ENCODE measurements at regions not wholly inside any gene's neighbourhood (a gene's known extent, or its start where the extent isn't known, plus 50 kb on each side); places are given as distances from the start of the nearest gene placed in this dataset.
"Not testable (repeated sequence)": the region's sequence is repeated elsewhere in the genome, so short reads cannot be mapped to it uniquely, and the experiment has no call there.

DNA sequence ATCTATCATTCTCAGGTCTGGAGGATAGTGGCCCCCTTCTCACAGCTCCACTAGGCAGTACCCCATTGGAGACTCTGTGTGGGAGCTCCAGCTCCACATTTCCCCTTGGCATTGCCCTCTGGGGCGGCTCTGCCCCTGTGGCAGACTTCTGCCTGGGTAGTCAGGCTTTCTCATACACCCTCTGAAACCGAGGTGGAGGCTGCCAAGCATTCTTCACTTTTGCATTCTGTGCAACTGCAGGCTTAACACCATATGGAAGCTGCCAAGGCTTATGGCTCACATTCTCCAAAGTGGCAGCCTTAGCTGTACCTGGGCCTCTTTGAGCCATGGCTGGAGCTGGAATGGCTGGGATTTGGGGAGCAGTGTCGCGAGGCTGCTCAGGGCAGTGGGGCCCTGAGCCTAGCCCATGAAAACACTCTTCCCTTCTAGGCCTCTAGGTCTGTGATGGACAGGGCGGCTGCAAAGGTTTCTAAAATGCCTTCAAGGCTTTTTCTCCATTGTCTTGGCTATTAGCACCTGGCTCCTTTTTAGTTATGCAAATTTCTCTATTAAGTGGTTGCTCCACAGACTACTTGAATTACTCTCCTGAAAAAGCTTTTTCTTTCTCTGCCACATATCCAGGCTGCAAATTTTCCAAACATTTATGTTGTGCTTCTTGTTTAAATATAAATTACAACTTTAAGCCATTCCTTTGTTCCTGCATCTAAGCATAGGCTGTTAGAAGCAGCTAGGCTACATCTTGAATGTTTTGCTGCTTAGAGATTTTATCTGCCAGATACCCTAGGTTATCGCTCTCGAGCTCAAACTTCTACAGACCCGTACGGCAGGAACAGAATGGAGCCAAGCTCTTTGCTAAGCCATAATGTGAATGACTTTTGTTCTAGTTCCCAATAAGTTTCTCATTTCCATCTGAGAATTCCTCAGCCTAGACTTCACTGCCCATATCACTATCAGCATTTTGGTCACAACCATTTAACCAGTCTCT, 206.5 kb downstream of the CPS1 start:
- TF ChIP-seq, protein P1, sequence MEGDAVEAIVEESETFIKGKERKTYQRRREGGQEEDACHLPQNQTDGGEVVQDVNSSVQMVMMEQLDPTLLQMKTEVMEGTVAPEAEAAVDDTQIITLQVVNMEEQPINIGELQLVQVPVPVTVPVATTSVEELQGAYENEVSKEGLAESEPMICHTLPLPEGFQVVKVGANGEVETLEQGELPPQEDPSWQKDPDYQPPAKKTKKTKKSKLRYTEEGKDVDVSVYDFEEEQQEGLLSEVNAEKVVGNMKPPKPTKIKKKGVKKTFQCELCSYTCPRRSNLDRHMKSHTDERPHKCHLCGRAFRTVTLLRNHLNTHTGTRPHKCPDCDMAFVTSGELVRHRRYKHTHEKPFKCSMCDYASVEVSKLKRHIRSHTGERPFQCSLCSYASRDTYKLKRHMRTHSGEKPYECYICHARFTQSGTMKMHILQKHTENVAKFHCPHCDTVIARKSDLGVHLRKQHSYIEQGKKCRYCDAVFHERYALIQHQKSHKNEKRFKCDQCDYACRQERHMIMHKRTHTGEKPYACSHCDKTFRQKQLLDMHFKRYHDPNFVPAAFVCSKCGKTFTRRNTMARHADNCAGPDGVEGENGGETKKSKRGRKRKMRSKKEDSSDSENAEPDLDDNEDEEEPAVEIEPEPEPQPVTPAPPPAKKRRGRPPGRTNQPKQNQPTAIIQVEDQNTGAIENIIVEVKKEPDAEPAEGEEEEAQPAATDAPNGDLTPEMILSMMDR (IDR thresholded peaks at IDR 0.05): no peak
- Mint-ChIP-seq H3K36me3 (ENCODE audit: unreplicated experiment) (no peaks in the 10 kb centered on the region), H3K27ac (ENCODE audit: unreplicated experiment) (no peak overlapping the region)

DNA sequence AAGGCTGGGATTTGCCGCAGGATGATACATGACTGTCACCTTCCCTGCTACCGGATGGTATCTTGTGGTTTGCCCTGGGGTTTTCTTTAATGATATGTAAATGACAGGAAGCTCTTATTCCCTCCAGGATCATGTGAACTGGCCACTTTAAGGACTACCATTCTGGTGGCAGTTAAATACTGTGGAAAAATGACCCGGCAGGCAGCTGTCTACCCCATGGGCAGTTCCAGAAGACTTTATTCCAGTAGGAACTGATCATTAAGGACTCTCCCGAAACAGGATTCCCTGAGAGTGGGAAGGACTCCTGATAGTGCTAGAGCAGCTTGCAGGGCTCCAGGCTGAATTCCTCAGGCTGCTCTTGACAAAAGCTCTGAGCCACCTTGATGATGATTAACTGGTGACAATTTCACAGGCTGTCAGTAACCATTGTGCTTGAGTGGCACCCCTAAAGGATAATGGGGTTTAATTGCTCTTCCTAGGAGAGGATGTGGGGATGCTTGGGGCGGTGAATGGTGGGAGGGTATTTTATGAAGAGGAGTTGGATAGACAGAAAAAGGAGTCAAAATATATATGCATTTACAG, 212.0 kb downstream of the CPS1 start:
- TF ChIP-seq, protein P1 (IDR thresholded peaks at IDR 0.05): no peak
- DNase-seq (ENCODE audit: extremely low spot score, unreplicated experiment): no peak
- Mint-ChIP-seq H3K4me3 (ENCODE audit: unreplicated experiment) (no peak overlapping the region), H3K27me3 (ENCODE audit: unreplicated experiment) (no peaks in the 10 kb centered on the region), H3K36me3 (ENCODE audit: unreplicated experiment) (no peaks in the 10 kb centered on the region), H3K4me1 (ENCODE audit: unreplicated experiment) (no peaks in the 10 kb centered on the region), H3K9me3 (ENCODE audit: unreplicated experiment) (peaks cover 4% of the 10 kb centered on the region), H3K27ac (ENCODE audit: unreplicated experiment) (no peak overlapping the region)

More for the DNA sequence above, 206.5 kb downstream of the CPS1 start:
- Mint-ChIP-seq H3K4me3 (ENCODE audit: unreplicated experiment) (no peak overlapping the region), H3K9me3 (ENCODE audit: unreplicated experiment) (no peaks in the 10 kb centered on the region), H3K27me3 (ENCODE audit: unreplicated experiment) (no peaks in the 10 kb centered on the region), H3K4me1 (ENCODE audit: unreplicated experiment) (no peaks in the 10 kb centered on the region)
- no peak for DNase-seq (ENCODE audit: extremely low spot score, unreplicated experiment)

DNA sequence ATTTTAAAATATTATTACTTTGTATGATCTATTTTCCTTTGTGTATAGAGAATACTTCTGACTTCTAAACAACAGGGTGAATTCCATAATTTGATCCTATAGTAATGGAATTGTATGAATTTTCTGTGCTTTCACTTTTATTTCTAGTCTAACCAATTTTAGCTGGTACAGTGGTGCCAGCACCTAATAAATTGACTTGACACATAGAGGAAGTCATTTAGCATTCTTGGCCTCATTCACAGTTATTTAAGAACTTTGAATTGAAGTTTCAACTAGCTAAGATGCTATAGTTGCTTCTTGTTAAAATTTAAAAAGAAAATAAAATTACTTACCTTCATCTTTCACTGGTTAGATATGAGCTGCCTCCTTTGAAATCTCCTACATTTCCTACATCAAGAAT, 220.4 kb downstream of the CPS1 start:
- no peak for DNase-seq (ENCODE audit: extremely low spot score, unreplicated experiment)
- no peaks in the 10 kb centered on the region for H3K36me3 Mint-ChIP-seq (ENCODE audit: unreplicated experiment)
- H3K9me3 Mint-ChIP-seq (ENCODE audit: unreplicated experiment): no peaks in the 10 kb centered on the region
- no peak overlapping the region for H3K4me3 Mint-ChIP-seq (ENCODE audit: unreplicated experiment)
- TF ChIP-seq, protein P1 (IDR thresholded peaks at IDR 0.05): no peak
- H3K4me1 Mint-ChIP-seq (ENCODE audit: unreplicated experiment): no peaks in the 10 kb centered on the region
- H3K27ac Mint-ChIP-seq (ENCODE audit: unreplicated experiment): no peak overlapping the region
- peaks cover 7% of the 10 kb centered on the region for H3K27me3 Mint-ChIP-seq (ENCODE audit: unreplicated experiment)

DNA sequence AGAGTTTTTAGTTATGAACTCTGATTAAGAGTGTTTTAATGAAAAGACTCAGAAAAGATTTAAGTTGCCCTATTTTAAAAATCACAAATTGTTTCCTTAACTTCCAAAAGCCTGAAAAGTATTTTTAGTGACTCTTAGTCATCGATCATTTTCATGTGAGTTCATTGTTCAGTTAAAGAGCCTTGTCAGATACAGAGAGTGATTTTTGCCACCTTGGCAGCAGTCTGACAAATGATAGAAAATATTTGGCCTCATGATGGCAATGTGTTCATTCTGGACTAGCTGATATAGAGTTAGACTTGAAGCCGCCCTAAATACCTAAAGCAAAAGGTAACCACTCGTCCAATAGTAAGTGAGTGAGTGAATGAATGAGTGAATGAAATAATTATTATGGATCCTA, 225.8 kb downstream of the CPS1 start:
- no peak for DNase-seq (ENCODE audit: extremely low spot score, unreplicated experiment)
- TF ChIP-seq, protein P1 (IDR thresholded peaks at IDR 0.05): no peak
- Mint-ChIP-seq H3K9me3 (ENCODE audit: unreplicated experiment) (no peaks in the 10 kb centered on the region), H3K4me3 (ENCODE audit: unreplicated experiment) (no peak overlapping the region), H3K27ac (ENCODE audit: unreplicated experiment) (no peak overlapping the region), H3K36me3 (ENCODE audit: unreplicated experiment) (no peaks in the 10 kb centered on the region), H3K27me3 (ENCODE audit: unreplicated experiment) (peaks cover 7% of the 10 kb centered on the region), H3K4me1 (ENCODE audit: unreplicated experiment) (no peaks in the 10 kb centered on the region)

DNA sequence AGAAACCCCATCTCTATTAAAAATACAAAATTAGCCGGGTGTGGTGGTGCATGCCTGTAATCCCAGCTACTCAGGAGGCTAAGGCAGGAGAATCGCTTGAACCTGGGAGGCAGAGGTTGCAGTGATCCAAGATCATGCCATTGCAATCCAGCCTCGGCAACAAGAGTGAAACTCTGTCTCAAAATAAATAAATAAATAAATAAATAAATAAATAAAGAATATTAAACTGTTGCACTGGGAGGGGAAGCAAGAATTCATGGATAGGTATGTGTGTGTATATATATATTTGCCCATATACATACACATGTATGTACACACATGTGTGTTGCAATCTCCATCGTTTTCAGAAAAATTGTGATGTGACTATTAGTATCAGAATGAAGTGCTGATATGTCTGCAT, 231.4 kb downstream of the CPS1 start:
- not testable (repeated sequence) for DNase-seq (ENCODE audit: extremely low spot score, unreplicated experiment); H3K4me3 Mint-ChIP-seq (ENCODE audit: unreplicated experiment); H3K9me3 Mint-ChIP-seq (ENCODE audit: unreplicated experiment); H3K27ac Mint-ChIP-seq (ENCODE audit: unreplicated experiment); H3K4me1 Mint-ChIP-seq (ENCODE audit: unreplicated experiment); H3K27me3 Mint-ChIP-seq (ENCODE audit: unreplicated experiment); H3K36me3 Mint-ChIP-seq (ENCODE audit: unreplicated experiment)

Measured in osteocyte (in vitro differentiated cells).